Activated B cell treated with CpG ODN at 0.5 μM for 24 hours (primary cell): ENCODE measurements at regions not wholly inside any gene's neighbourhood (a gene's known extent, or its start where the extent isn't known, plus 50 kb on each side); places are given as distances from the start of the nearest gene placed in this dataset.

ENCODE experiments used
- ATAC-seq: fragments of 200-7000 bp; cut with Tn5 transposase; one replicate; pipeline ENCODE4 v1.10.0; 2021; ENCODE audit warnings: low read depth, mild to moderate bottlenecking, moderate library complexity
- CTCF ChIA-PET: fragments of 350-600 bp; sonication (Branson Sonifier 250); formaldehyde crosslinking; loops from one replicate; lab custom pipeline; 2021; ENCODE audit warnings: antibody characterized with exemption; lab: Charles Lee
- POLR2A ChIA-PET: fragments of 350-600 bp; sonication (Branson Sonifier 250); formaldehyde crosslinking; loops from one replicate; lab custom pipeline; 2021; ENCODE audit warnings: antibody characterized with exemption; lab: Charles Lee
- DNase-seq: peaks from one replicate; pipeline ENCODE4 v3.0.0; 2022
- H3K27ac Mint-ChIP-seq: one replicate; pipeline ENCODE4 v1.8.0; 2020; ENCODE audit warnings: mixed read lengths
- H3K27me3 Mint-ChIP-seq: one replicate; pipeline ENCODE4 v1.8.0; 2021; ENCODE audit warnings: mixed read lengths
- H3K36me3 Mint-ChIP-seq: one replicate; pipeline ENCODE4 v1.8.0; 2021; ENCODE audit warnings: low read depth, mixed read lengths
- H3K4me1 Mint-ChIP-seq: one replicate; pipeline ENCODE4 v1.8.0; 2021; ENCODE audit warnings: mixed read lengths
- H3K4me3 Mint-ChIP-seq: one replicate; pipeline ENCODE4 v1.8.0; 2020; ENCODE audit warnings: mild to moderate bottlenecking, mixed read lengths
- H3K9me3 Mint-ChIP-seq: one replicate; pipeline ENCODE4 v1.8.0; 2020; ENCODE audit warnings: mixed read lengths
- CTCF ChIP-seq: fragments of 200-600 bp; IDR thresholded peaks from one replicate; pipeline ENCODE4 v1.8.0; 2022; ENCODE audit warnings: antibody characterized with exemption, mild to moderate bottlenecking
- intact Hi-C: fragments of 100-400 bp; cut with micrococcal nuclease; formaldehyde crosslinking; loops from one replicate; pipeline ENCODE4 v1.15.1; 2024

GRCh38 chr6:165715428-165715827 is 52.4 kb upstream of the PDE10A start:
- intact Hi-C loops = no loop called here
- ChIA-PET CTCF (no interaction called here), POLR2A (no interaction called here)
- TF ChIP-seq CTCF = no peak
- Mint-ChIP-seq H3K9me3 (no peaks in the 10 kb centered on the region), H3K4me3 (no peak overlapping the region), H3K36me3 (no peaks in the 10 kb centered on the region), H3K27ac (no peak overlapping the region), H3K4me1 (no peaks in the 10 kb centered on the region), H3K27me3 (peaks cover 3% of the 10 kb centered on the region)
- DNase-seq (no peak), ATAC-seq (no peak)

DNA sequence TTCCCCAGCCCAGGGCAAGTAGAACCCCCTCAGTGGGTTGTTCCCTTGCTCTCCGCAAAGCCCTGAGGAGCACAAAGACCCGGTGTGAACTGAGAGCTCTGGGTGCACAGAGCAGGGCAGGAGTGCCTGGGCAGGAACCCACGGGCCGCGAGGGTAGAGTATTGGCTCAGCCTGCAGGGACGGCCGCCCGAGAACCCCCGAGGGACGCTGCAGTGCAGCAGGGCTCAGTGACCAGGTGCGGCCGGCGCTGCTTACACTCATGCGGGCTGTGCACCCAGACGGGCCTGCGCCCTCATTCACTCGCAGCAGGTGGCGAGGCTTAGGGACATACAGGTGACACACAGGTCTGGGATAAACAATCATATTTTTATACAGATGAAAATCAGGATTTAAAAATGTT is 51.9 kb upstream of the PDE10A start:
- ChIA-PET CTCF (no interaction called here), POLR2A (no interaction called here)
- Mint-ChIP-seq H3K27ac (no peak overlapping the region), H3K4me1 (no peaks in the 10 kb centered on the region), H3K9me3 (no peaks in the 10 kb centered on the region), H3K36me3 (no peaks in the 10 kb centered on the region), H3K4me3 (no peak overlapping the region), H3K27me3 (peaks cover 3% of the 10 kb centered on the region)
- intact Hi-C loops = no loop called here
- ATAC-seq (no peak), DNase-seq (no peak)
- TF ChIP-seq CTCF = no peak

DNA sequence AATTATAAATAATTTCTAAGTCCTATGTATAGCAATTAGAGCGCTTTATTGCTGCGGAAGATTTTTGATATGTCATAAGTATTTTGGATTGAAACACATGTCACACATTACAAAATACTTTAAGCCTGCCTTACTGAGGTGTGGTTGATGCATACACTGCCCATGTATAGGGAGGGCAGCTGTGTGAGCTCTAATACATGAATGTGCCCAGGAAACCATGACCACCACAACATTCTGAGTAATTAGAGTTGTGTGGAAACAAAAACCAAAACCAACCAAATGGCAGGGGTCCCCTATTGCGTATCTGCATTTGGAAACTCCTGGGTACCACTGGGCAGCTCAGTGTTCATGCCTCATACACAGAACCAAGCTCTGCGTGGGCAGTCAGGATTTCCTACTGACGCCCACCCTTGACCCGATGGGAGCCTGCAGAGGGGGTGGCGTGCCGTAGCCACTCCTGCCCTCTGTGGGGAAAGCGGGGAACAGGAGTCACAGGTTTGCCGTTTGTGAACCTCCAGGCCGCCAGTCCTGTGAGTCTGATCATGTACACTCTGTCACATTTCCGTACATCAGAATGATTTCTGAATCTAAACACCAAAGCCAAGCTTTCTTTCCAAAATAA is 50.9 kb upstream of the PDE10A start:
- DNase-seq (no peak), ATAC-seq (no peak)
- Mint-ChIP-seq H3K27ac (no peak overlapping the region), H3K36me3 (no peaks in the 10 kb centered on the region), H3K4me1 (no peaks in the 10 kb centered on the region), H3K27me3 (peaks cover 3% of the 10 kb centered on the region), H3K9me3 (no peaks in the 10 kb centered on the region), H3K4me3 (no peak overlapping the region)
- no peak for TF ChIP-seq CTCF
- intact Hi-C loops = no loop called here
- POLR2A ChIA-PET = no interaction called here
- CTCF ChIA-PET = no interaction called here
